HG03575 (cell line): ENCODE measurements at regions not wholly inside any gene's neighbourhood (a gene's known extent, or its start where the extent isn't known, plus 50 kb on each side); places are given as distances from the start of the nearest gene placed in this dataset.
A peak's percentile ranks its signal among the peaks of the same experiment; 100 is the strongest.
"Not testable (repeated sequence)": the region's sequence is repeated elsewhere in the genome, so short reads cannot be mapped to it uniquely, and the experiment has no call there.

ENCODE experiments used
- ATAC-seq: cut with Tn5 transposase; IDR thresholded peaks from one replicate; pipeline ENCODE4 v1.9.1; 2021; ENCODE audit not compliant: unreplicated experiment, insufficient number of reproducible peaks, low FRiP score; ENCODE audit errors: extremely low read depth

DNA sequence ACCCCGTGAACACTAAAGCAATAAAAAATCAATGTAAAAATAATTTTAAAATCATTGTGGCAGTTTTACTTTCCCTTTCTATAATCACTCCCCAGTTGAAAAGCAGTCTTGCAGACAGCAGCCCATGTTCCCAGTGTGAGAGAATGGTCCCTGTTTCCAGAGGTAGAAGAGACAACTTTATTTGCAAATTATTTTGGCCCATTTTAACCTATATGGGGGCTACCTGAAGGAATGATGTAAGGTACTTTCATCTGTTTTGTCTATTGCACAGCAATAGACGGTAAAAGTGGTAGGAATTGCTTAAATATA lies 559.8 kb downstream of the ZWINT start:
- ATAC-seq: no peak

DNA sequence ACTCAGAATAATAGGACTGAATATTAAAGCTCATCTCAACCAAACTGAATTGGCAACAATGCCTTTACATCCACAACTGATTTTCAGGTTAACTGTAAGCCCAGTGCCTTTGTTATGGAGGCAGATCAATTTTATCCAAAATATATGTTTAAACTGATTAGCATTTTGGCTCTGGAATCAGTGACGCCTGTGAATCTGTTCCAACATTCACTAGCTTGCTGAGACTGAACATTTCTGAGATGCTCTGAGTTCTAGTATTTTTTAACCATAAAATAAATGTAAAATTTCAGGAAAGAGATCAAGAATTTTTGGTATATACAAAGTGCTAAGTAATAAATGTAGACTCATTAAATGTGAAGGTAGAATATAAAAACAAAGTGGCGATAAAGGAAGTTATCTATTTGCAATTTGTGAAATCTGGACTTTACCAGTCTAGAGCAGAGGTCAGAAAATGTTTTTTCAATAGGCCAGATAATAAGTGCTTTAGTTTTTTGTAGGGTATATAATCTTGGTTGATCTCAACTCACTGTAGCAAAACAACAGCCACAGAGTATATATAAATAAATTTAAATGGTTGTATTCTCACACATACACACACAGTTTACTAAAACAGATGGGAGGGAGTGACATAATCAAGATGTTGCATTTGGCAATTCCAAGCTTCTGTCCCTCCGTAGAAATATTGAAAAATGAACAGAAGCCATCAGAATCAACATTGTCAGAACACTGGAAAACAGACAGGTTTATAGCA lies 560.3 kb downstream of the ZWINT start:
- ATAC-seq: no peak

DNA sequence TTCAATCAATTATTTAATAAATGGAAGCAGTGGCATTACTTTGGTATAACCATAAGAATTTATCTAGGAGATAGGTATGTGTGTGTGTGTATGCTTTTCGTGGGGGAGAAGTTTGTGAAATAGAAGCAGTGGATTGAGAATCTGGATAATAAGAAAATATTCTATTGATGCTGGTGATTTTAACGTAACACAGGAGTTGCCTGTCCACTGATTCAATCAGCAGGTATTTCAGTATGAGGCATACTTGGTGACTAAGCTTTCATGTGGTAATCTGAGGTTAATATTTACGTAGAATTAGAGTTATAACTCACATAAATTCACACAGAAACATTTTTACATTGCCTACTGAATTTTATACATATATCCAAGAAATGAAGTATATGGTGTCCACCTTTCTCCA lies 568.0 kb downstream of the ZWINT start:
- ATAC-seq: no peak

DNA sequence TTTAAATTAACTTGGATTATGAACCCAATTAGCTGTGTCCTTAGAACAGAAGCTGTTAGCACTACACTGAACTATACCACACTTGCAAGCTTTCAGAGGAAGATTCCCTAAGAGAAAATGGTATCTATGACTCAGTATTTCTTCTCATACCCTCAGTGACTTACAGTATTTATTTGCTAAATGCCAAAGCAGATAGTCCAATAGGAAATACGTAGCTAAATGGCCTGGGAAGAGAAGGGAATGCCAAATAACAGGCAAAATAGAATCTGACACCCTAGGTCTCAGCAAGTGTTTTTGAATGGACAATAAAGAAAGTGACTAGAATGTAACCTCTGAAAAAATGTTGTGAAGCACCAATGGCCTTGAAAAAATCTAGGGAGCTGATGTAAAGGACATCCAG lies 570.8 kb downstream of the ZWINT start:
- not testable (repeated sequence) for ATAC-seq

DNA sequence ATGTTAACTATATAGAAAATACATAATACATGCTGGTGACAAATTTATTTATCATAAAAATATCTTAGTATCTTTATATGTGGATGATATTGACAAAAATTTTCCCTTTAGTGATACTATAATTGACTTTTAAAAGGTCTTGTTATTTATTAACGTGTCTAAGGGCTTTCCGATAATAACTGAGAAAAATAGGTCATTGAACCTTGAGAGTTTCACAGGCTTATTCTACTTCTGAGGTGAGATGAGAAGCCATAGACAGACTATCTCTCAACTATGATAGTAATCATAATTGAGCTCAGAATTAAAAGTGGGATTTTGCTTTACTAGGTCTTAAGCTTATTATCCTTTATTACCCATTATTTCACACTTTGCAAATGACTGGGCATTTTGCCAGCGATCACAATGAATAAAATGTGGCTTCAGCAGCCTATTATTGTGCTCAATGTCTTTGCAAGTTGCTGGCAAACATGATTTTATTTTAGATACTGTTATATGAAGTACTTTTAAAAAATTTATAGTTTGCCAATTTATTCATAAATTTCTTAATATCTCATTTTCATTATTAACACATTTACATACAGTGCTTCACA lies 574.5 kb downstream of the ZWINT start:
- no peak for ATAC-seq

DNA sequence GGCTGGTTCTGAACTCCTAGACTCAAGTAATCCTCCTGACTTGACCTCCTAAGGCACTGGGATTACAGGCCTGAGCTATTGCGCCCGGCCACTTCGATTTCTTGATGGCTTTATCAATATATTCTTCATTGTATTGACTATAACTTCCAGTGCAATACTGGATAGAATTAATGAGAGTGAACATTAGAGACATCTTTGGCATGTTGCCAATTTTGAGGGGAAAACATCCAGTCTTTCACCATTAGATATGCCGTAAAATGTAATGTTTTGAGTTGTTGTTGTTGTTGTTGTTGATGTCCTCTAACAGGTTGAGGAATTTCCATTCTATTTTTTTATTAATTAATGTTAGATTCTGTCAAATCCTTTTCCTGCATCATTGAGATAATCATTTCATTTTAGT lies 578.9 kb downstream of the ZWINT start:
- no peak for ATAC-seq

DNA sequence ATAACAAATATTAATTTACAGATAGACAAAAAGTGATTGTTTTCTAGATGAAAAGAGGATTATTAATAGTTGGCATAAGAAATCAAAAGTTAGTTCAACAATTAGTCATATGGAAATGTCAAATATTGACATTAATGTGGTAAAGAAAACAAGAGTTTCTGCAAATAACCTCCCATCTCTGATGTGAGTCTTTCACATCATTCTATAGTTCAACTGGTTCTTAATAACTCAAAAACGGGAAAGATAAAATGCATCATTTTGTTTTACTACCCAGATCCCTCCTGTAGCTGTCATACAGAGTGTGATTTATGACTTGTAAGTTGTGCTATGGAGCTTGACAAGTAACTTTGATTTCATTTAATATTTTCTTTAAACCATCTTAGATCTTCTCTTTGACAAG lies 594.8 kb downstream of the ZWINT start:
- ATAC-seq: no peak

DNA sequence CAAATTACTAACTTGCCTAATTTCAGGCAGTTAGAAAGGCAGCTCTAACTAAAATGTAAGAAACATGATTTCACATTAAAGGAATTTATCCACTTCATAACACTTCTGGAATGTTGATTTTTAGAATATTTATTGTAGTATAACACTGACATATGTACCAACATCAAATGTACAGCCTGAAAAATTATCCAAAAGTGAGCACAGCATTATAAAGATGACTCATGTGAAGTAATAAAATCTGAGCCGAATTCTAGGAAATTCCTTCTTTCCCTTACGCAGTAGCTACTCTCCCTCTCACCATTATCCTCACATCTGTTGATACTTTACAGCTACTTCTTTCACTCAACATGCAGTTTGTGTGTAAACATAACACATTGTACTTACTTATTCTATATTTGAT lies 610.6 kb downstream of the ZWINT start:
- ATAC-seq: no peak

DNA sequence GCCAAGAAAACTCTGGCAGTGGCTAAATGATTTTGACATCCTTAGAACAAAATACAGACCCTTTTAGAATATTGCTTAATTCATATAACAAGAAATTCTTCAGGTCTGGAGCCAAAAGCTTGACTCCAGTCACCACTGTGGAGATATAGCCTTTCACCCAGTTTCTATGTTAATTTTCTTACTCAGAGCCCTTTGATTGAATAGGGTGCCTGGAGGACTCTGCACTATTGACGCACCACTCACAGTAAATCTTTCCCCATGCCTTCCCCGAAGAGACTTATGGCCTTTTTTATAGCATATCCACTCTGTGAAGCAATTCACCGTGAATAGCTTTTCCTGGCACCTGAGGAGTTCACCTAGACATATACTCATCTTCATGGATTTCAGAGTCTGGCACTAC lies 613.8 kb downstream of the ZWINT start:
- no peak for ATAC-seq

DNA sequence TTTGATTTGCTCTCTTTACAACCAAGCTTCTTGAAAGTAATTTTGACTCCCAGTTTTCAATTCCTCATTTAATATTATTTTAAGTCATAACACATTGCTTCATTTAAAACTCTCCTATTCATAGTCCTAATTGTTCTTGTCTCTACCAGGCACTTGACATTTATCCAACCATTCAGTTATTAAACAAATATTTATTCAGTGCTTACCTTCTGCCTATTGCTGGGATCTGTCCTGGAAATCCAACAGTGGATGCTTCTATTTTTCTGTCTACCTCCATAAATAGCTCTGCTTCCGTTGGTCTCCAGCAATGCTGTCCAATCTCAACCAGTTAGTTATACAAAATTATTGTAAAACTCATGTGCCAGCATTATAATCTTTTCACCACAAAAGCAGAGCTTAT lies 615.1 kb downstream of the ZWINT start:
- no peak for ATAC-seq

DNA sequence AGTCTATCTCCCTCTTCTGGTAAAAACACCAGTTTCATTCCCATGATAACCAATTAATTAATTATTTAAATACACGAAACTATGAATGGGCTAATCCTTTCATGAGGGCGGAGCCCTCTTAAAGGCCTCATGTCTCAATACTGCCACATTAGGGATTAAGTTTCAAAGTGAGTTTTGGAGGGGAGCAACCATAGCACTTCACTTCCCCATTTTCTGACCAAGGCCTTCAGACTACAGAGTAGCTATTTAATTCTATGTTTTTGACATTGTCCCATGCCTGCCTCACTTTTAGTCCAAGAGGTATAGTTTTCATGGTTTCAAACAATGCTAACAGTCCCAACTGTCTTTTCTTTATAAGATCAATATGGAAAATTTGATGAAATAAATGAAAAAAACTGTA lies 618.6 kb downstream of the ZWINT start:
- no peak for ATAC-seq

DNA sequence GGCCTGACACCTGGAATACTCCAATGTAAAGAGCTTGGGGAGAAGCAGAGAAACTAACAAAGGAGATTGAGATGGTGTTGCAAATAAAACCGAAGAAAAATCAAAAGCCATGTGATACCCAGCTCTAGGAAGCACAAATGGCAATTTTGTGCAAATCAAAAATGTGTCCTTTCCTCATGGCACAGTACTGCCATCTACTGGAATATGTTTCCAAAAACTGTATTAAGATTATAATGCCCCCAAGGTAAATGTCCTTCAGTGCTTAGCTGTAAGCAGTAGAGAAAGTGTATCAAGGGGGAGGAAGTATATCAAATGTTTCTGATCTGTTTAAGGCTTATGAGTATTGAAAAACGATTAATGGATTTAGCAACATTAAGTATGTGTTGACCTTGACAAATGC lies 620.3 kb downstream of the ZWINT start:
- peak; percentile 51 for ATAC-seq

DNA sequence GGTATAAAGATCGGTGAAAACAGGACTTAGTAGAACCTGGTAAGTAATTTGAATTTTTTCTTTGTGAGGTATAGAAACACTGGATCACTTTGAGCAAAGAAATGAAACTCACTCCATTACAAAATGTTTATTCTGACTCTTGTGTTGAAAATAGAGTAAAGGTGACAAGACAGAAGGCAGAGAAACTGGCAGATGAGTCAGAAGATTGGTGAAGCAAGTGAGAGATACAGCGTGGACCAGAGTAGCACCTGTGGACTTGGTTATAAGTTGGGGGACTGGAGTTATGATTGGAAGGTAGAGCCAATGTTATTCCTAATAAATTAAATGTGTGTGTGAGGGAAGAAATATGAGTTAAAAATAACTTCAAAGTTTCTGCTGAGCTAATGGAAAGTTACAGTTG lies 620.9 kb downstream of the ZWINT start:
- no peak for ATAC-seq

DNA sequence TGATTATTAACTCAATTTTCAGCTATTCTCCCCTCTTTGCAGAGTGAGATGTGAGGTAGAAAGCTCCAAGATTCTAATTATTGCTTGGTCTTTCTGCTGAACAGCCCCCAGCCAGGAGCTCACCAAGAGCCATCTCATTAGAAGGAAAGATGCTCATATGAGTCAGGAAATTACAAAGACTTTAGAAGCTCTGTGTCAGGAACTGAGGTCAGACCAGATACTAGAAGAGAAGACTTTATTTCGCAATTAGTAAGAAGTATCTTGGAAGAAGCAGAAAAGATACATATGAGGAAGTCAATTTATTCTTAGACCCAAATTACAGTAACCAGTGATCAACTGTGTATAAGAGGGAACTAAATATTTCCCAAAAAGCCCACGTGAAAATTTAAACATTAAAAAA lies 626.9 kb downstream of the ZWINT start:
- ATAC-seq: no peak

DNA sequence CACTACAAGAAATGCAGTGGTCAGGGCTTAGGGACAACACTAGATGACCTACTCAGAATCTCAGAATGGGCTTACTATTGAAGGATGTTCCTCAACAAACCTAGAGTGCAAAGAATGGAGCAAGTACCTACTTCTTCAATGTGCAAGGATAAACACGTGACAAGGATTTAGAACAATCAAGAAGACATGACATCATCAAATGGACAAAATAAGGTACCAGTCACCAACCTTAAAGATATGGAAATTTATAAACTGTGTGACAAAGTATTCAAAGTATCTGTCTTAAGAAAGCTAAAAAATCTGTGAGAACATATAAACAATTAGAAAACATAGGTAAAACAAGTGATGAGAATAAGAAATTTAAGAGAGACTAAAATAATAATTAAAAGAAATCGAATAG lies 656.1 kb downstream of the ZWINT start:
- no peak for ATAC-seq

DNA sequence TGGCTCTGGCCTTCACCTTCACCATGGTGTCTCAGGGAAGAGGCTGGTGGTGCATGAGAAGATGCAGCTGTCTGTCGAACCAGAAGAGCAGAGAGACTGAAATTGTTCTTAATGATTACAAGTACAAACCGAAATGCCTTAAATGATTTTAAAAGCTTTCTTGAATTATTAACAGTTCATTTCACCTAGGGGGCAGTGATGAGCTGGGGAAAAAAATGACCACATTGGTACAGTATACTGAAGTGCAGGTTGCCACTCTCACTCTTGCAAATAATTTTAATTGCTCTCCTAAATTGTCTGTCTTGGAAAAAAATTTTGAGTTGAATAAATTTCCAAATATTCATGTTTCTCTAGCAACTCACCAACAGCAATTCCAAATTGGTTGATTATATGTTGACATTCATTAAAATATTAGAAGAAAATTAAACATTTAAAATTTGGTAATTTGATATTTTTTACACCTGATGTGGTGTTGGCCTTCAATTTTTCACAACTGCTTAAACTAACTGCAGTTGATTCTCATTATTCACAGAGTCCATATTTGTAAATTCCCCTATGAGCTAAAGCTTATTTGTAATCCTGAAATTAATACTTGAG lies 692.6 kb downstream of the ZWINT start:
- ATAC-seq: no peak

DNA sequence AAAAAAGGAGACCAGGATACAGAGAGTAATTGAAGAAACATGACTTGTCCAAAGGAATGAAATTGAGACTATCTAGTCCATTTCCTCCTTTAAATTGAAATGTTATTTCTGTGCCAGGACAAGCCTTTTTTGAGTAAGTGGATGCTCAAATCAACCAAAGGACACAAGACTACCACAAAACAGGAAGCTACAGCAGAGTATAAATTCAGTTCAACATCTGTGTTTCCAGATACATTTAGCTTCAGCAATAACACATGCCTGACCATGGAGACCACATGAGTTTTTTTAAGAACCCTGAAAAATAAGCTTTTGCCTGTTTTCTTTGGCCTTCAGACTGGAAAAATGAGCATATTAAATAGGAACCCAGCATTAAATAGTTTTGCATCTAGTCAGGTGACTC lies 707.5 kb downstream of the ZWINT start:
- ATAC-seq: no peak

DNA sequence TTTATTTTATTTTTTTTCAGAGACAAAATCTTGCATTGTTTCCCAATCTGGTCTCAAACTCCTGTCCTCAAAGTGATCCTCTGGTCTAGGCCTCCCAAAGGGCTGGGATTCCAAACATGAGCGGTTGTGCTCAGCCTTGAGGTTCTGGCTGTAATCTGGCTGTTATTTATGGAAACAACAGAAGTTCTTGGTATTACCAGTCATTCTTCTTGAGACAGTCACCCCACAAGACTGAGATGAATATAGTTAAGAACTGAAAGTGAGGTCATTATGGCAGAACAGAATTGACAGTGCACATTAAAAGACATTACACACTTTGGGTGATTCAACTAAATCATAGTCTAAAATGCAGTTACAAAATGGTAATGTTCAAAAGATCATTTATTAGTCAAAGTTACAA lies 719.5 kb downstream of the ZWINT start:
- ATAC-seq: no peak

DNA sequence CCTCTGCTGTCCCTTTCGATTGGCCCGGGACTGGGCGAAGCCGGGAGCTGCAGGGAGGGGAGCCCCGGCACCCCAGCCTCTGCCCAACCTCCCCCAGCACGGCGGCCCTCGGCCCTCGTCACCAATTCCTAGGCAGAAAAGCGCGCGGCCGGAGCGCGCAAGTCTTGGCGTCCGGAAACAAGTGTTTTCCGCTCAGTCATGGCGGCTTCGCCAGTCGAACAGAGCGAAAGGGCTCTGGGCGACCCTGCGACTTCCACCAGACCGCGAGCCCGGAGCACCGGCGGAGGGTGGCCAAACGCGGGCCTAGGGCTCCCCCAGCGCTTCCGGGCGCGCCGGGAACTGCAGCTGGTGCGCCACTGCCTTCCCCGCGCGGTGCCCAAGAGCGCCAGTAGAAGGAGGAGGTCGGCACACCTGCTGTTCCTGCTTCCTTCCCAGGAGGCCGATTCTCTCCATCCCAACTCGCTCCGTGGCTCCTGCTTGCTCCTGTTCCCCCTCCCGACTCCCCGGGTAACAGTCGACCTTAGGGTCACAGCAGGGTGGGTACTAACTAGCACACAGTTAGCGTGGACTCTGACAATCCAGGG lies 729.9 kb downstream of the ZWINT start:
- ATAC-seq: no peak

DNA sequence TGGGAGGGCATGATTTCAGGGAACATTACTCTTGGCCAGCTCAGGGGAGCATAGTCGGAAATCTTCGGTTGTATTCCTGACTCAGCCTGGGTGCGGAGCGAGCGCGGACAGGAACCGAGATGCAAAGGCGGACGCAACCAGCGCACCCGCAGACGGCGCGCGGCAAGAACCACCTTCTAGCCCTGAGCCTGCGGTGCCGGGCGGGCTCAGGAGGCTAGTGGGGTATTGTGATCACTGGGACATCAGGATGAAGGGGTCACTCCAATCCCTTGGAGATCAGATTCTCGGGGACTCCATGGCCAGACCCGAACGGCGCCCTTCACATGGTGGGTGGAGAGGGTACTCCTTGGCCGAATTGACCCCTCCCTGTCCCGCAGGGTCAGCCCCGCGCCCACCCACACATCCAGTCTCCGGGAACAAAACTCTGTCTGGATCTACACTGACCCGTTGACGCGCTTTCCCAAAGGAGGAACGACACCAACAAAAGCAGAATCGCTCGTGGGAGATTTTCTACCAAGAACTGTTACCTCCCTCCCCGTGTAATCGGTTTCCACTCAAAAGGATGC lies 730.5 kb downstream of the ZWINT start:
- ATAC-seq: no peak
